Fibroblast of upper back skin (primary cell): ENCODE measurements at regions not wholly inside any gene's neighbourhood (a gene's known extent, or its start where the extent isn't known, plus 50 kb on each side); places are given as distances from the start of the nearest gene placed in this dataset.

Experiments
- DNase-seq: peaks from one replicate; pipeline ENCODE4 v3.0.0-alpha.2; 2013

GRCh38 chr3:124453189-124453588, 277.1 kb upstream of the UMPS start:
- no peak for DNase-seq

GRCh38 chr3:124455891-124456290, 274.4 kb upstream of the UMPS start:
- DNase-seq: no peak

GRCh38 chr3:124456506-124456905, 273.7 kb upstream of the UMPS start:
- no peak for DNase-seq

- DNase-seq: no peak
Measured at GRCh38 chr3:124459678-124460077, 270.6 kb upstream of the UMPS start.

- no peak for DNase-seq
Measured at GRCh38 chr3:124461126-124461525, 269.1 kb upstream of the UMPS start.

- no peak for DNase-seq
Measured at GRCh38 chr3:124461838-124462632, 268.2 kb upstream of the UMPS start.

GRCh38 chr3:124463234-124463633, 267.0 kb upstream of the UMPS start:
- DNase-seq: no peak

- peak; percentile 38 for DNase-seq
Measured at GRCh38 chr3:124467980-124468902, 262.0 kb upstream of the UMPS start.

- no peak for DNase-seq
Measured at GRCh38 chr3:124469555-124469954, 260.7 kb upstream of the UMPS start.

- no peak for DNase-seq
Measured at GRCh38 chr3:124478830-124479229, 251.4 kb upstream of the UMPS start.

- DNase-seq: peak; percentile 5
Measured at GRCh38 chr3:124483915-124484470, 246.3 kb upstream of the UMPS start.

GRCh38 chr3:124486324-124486723, 243.9 kb upstream of the UMPS start:
- no peak for DNase-seq

- DNase-seq: no peak
Measured at GRCh38 chr3:124489506-124489905, 240.7 kb upstream of the UMPS start.

GRCh38 chr3:124491098-124491497, 239.2 kb upstream of the UMPS start:
- no peak for DNase-seq

GRCh38 chr3:124491875-124492274, 238.4 kb upstream of the UMPS start:
- no peak for DNase-seq

GRCh38 chr3:124492824-124493223, 237.4 kb upstream of the UMPS start:
- peak; percentile 47 for DNase-seq

GRCh38 chr3:124496061-124496460, 234.2 kb upstream of the UMPS start:
- DNase-seq: no peak

GRCh38 chr3:124497487-124497886, 232.8 kb upstream of the UMPS start:
- DNase-seq: no peak

- DNase-seq: peak; percentile 8
Measured at GRCh38 chr3:124498891-124499290, 231.4 kb upstream of the UMPS start.

- DNase-seq: peak; percentile 72
Measured at GRCh38 chr3:124504332-124505059, 225.8 kb upstream of the UMPS start.

GRCh38 chr3:124509884-124510283, 220.4 kb upstream of the UMPS start:
- DNase-seq: no peak

- DNase-seq: peak; percentile 62
Measured at GRCh38 chr3:124510290-124510689, 220.0 kb upstream of the UMPS start.
